GM21447 (cell line): ENCODE measurements at regions not wholly inside any gene's neighbourhood (a gene's known extent, or its start where the extent isn't known, plus 50 kb on each side); places are given as distances from the start of the nearest gene placed in this dataset.
A peak's percentile ranks its signal among the peaks of the same experiment; 100 is the strongest.
"Not testable (repeated sequence)": the region's sequence is repeated elsewhere in the genome, so short reads cannot be mapped to it uniquely, and the experiment has no call there.

Experiments
- ATAC-seq: cut with Tn5 transposase; IDR thresholded peaks from one replicate; pipeline ENCODE4 v1.9.1; 2021; ENCODE audit not compliant: unreplicated experiment

DNA sequence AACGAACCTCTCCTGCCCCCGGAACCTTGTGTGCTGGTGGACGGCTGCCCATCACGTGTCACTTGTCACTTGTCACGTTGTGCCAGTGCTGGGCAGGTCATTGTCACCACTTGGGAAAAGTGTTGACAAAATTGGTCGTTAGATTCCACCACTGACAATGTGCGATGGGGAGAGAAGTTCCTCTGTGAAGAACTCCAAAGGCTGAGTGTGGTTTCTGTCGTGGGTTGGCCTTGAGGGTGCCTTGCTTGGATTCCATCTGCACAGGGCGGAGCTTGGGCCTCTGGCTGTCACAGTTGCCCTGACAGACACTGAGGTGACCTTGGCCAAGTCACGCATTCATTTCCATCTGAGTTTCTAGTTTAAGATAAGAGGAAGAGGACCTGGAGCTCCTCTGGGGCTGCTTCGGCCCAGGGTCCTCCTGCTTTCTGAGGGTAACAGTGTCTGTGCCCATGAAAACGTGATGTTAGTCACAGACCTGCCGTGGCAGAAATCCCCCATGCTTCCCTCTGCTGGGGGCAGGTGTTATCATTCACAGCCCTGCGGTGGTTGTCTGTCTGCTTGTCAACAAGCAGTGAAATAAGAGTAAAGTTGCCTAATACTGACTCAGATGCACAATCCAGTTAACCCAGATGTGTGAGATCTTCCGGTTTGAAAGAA lies 133.6 kb downstream of the LAT start:
- not testable (repeated sequence) for ATAC-seq

DNA sequence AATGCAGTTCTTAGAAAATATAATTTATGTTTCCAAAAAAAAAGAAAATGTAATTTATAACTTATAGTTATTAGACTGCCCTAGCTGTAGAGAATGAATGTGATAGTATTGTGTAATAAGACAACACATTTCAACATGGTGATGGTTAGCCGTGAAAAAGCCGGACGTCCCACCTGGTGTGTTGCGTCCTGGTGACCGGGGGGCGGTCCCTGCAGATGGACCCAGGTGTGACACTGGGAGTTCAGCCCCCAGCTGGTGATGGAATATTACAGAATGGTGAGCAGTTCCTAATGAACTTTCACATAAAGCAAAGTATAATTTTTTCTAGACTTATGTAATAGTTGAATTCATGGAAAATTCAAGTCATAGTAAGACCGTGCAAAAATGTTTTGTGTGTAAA lies 132.8 kb downstream of the LAT start:
- ATAC-seq: no peak

DNA sequence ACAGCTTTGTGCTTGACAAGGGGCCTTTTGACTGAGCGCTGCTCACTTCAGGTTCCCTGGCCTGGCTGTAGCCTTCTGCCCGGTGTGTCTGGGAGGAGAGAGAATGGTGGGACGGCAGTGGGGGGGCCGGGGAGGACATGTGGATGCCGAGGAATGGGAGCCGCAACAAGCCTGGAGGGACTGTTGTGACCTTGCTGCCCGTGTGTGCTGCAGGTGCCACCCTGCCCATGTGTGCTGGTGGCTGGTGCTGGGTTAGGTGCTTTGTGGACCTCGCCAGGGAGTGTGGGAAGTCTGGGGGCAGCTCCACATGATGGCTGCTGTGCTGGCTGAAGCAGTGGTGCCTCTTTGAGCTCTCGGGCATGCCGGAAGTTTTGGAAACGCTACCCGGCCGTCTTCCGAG lies 132.1 kb downstream of the LAT start:
- ATAC-seq: no peak

DNA sequence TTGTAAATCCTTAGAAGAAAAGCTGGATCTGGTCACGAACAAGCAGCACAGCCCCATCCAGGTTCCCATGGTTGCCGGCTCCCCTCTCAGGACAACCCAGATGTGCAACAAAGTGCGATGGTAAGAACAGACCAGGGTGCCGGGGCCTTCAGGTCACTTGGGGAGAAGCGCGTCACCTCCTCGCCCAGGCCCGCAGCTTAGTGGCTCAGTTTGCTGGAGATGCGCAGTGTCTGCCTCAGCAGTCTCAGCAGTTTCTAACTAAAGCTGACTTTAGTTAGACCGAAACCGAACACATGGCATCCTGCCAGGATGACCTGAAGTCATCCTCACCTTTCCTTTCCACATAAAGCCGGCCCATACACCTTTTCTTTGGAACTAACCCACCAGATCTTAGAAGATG lies 131.4 kb downstream of the LAT start:
- ATAC-seq: not testable (repeated sequence)

DNA sequence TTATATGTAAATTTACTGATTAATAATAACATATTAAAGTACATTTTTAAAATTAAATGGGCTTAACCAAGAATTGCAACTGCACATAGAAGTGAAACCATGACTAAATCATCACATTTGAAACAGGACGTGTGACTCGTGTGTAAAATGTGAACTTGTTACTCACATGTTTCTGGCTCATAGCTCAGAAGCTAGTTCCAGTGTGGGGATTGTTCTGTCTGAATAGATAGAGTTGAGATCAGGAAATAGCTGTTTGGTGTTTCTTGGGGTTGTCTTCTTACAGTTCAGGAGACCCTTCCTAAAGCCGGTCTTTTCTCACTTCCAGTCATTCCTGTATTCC lies 130.9 kb downstream of the LAT start:
- ATAC-seq: peak; percentile 54

DNA sequence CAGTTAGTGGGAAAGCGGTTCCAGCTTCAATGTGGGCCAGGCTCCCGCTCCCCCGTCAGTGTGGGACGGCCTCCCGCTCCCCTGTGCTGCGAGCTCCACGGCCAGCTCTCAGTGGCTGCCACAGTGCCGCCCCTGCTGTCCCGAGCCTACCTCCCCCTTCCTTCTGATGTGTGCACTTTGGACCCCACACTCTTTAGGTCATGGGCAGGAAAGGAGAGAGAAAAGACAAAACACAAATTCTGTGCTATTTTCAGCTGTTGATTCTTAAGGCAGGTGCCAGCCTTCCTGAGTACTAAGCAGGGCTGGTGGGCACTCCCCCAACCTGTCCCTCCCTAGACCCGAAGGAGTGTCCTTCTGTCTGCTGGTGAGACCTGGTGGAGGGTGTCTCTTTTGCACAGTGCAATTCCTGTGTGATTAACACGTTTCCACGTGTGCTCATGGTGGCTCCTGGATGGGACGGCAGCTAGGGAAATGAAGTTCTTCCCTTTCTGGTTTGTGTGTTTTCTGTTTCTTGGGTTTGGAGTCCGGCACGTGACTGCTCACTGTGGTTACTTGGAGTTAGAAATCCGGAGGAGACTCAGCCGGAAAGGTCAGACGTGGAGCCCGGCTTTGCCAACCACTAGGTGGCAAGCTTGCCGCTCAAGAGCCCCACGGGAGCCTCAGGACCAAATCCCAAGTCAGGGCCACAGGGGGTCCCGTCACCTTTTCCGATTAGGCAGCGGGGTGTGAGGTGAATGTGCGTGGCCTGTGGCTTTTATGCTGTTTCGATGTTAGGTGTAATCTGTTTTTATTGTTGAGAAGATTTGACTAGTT lies 130.3 kb downstream of the LAT start:
- ATAC-seq: not testable (repeated sequence)

DNA sequence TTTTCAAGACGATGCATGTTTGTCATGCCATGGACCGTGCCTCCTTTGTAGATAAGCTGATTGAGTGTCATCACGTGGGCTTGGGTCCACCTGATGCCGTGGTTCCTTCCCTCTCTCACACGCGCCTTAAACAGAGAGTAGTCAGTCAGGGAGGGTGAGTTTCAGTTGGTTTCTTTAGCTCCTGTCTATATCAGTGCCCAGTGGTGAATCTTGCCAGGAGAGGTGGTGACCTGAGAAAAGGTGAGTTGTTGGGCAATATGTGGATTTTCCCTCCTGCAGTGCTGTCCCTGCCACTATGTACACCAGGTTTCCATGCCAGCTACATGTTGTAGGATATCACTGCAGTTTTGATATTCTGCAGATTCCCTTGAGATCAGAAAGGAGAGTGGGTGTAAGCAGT lies 129.7 kb downstream of the LAT start:
- no peak for ATAC-seq

DNA sequence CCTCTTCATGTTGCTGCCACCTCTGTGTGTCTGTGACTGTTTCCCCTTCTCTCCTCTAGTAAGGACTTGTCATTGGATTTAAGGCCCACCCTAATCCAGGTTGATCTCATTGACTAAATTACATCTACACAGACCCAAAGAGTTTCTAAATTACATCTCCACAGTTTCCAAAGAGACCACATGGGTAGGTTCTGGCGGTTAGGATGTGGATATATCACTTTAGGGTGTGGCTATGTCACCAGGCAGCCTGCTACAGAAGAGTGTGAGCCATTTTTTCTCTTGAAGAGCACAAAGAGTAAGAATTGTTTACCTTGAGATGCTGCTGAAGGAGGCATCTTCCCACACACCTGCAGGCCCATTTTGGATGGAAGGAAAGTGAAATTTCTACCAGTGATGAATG lies 128.6 kb downstream of the LAT start:
- not testable (repeated sequence) for ATAC-seq

DNA sequence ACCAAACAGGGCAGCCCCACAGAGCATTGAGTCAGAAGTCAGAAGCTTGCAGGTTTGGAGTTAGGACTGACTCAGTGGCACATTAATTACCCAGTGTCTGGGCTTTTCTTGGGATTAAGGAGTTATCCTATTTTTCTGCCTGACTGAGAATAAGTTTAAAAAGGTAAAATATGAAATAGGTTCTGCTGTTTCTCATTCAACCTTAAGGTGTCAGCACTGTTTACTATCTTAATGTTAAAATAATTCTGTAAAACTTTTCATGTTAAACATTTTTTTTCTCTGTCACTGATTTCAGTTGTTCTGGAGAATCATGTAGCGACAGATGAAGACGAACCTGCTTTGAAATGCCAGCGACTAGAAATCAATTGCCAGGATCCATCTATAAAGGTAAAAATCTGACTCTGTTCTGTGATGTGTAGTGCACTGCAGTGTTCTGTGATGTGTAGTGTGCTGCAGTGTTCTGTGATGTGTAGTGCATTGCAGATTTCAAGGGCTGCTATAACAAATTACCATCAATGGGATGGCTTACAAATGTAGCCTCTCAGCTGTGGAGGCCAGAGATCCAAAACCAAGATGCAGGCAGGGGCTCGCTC lies 128.0 kb downstream of the LAT start:
- no peak for ATAC-seq

DNA sequence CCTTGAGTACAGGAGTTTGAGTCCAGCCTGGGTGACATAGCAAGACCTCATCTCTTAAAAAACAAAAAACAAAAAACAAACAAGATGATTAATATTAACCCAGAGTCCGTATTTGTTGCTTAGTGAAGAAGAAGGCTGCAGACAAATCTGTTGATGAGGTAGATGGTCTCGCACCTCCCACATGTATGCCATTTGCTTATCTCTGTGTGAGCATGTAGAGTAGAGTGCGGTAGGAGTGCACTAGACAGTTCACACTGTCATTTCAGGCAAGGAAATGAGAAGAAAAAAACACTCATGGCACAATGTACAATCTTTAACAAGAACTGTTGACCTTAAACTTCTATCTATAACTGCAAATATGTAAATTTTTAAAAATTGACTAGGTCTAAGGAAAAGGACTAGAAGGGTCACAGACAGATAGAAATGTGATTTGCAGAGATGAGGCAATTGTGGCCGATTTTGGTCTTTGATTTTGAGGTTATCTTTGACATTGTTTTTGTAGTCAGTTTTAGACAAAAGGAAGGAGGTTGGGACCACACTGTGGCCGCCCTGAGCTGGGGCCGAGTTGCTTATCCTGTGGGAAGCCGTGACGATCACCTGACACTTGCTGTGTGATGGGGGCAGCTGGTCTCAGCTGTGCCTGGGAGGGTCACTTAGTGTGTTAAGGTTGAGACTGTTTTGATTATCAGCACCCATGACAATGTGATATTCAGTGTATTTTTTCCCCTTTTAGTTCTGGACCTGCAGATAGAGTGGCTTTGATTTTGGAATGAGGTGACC lies 127.2 kb downstream of the LAT start:
- ATAC-seq: not testable (repeated sequence)

DNA sequence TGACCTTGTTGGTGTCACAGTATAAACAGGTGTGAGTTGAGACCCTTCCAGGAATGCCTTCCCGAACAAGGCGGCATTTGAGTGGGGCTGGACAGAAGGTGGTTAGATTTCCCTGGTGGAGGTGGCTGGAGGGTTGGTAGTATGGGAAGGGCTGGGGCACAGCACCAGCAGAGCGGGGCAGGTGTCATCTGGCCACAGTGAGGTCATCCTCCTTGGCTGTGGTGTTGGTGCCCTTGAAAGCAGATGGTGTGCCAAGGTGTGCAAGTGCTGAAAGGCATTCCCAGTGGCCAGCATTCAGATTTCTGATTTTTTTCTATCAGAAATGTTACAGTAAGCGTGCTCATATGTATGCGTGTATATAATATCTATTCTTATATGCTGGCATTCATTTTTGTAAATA lies 126.6 kb downstream of the LAT start:
- ATAC-seq: no peak

DNA sequence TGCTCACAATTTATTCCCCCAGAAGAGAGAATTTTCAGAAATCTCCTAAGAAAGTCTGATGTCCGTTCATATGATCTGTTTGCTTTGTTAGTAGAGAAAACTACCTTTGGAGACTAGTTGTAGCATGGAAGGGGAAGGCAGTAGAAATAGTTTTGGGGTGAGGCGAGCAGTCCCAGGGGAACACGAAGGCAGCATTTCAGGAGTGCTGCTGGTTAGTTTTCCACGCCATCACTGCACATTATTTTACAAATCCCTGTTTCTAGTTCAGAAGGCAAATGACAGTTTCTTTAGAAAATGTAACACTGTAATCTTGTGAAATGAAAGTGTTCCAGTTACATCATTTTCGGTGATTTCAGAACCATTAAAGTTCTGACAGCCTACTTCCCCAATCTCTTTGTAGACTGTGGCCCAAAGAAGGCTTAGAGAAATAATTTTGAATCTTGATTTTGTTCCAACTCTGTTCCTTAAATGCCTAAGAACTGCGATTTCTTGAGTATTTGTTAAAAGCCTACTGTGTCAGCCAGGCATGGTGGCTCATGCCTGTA lies 123.8 kb downstream of the LAT start:
- ATAC-seq: not testable (repeated sequence)

DNA sequence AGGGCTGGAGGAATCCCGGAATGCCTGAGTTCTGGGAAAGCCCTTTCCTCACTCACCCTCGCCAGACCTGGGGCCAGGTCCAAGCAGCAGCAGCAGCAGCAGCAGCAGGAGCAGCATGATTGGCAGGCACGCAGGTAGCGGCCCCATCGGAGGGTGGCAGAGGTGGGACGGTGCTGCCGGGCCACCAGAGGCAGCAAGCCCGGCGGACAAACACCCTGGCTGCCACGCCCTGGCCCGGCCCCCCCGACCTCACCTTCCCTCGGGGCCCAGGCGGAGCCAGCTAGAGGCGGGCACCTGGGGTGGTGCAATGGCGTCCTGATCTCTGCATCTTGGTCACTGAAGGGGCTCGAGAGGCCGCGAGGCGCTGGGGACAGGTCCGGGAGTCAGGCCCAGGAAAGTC lies 122.4 kb downstream of the LAT start:
- no peak for ATAC-seq

DNA sequence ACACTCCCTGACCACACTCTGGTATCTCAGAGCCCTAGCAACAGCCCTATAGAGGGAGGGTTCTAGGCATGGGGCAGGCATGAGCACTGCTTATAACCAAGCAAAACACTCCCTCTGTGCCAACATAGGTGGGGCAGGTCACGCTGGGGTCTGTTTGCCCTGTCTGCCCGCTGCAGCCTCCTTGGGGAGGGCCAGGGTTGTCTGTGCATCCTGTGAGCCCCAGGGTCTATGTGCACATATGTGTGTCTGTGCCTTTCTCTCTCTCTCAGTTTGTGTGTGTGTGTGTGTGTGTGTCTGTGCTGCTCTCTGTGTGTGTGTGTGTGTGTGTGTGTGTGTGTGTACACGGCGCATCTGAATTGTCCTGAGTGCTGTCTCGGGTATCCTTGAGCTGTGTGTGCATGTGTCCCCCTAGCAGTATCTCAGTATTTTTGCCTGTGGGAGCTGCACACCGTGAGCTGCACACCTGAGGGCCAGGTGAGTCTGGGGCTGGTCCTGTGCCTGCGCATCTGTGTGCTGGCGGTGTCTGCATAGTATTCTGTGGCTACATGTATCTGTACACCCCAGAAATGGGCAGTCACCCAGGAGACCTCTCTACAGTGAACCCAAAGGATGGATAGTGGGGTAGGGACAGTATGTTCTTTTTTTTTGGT lies 121.5 kb downstream of the LAT start:
- ATAC-seq: not testable (repeated sequence)

DNA sequence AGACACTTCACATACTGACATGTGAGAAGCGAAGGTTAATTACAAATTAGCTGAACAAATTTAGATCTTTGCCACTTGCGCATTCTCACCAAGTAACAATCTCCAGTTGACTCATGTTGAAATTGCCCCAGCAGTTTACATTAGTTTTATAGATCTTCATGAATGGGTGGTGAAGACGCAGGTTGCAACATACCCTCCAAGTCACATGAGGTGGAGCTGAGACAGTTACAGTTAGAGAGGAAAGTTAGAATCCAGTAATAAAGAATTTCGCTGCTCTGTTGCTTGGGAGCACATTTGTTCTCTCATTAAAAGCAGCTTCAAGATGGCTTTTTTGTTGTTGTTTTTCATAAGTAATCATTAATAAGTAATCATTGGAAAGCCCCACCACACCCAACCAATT lies 119.7 kb downstream of the LAT start:
- not testable (repeated sequence) for ATAC-seq

DNA sequence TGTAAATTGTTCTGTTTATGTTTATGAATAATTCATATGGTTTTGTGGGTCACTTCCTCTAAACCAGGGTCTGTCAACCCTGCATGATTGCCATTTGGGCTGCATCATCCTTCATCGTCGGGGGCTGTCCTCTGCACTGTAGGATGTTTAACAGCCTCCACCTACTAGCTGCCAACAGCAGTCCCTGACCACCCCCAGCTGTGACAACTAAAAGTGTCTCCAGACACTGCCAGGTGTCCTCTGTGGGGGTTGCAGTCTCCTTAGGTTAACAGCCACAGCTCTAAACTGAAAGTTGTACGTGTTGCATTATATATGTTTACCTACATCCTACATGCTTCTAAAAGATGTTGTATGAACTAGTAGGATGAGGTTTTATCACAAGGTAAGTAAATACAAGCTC lies 113.1 kb downstream of the LAT start:
- ATAC-seq: not testable (repeated sequence)

DNA sequence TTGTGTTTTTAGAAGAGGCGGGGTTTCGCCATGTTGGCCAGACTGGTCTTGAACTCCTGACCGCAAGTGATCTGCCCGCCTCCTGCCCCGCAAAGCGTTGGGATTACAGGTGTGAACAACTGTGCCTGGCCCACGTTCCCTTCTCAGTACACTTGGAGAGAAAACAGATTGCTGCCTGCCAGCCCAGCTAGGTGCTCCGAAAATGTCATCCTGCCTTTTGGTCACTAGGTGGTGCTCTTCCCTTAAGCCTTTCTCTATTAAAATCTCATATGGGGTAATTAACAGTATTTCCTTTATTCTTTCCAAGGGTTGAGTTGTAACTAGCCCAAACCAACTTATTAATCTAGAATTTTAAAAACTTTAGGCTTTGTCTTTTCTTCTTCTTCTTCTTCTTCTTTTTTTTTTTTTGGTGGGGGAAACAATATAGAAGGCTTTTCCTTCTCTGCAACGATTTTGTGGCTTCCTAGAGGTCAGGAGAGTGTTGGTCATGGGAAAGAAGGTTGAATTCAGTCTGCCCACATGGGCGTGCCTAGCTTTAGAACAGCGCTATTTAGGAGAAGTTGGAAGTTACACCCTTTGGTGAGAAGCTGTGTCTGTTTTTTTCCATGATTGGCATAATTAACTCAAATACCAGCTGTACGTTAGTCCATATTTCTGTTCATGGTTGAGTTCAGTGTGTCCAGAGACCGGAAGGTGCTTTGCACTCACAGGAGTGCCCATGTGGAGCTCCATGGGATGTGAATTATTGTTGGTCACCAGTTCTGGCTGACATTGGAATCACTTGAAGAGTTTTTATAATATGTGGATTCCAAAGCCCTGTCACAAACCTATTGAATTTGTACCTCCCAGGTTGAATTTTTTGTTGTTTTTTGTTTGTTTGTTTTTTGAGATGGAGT lies 110.1 kb downstream of the LAT start:
- ATAC-seq: not testable (repeated sequence)

DNA sequence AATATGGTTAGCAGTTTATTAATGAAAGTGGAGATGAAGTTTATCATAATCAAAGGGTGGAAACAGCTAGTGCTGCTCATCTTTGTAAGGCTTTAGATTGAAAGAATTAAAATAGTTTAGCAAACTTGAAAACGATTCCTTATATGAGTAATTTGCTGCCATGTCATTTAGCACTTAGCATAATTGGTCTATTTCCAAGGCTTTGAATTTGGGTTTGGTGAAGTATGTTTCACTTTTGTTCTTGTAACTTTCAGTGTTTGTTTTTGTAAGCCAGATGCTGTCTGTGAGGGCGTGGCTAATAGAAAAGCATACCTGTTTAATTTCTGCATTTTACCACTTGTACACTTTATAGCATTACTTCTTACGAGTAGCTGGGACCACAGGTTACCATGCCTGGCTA lies 109.5 kb downstream of the LAT start:
- not testable (repeated sequence) for ATAC-seq

DNA sequence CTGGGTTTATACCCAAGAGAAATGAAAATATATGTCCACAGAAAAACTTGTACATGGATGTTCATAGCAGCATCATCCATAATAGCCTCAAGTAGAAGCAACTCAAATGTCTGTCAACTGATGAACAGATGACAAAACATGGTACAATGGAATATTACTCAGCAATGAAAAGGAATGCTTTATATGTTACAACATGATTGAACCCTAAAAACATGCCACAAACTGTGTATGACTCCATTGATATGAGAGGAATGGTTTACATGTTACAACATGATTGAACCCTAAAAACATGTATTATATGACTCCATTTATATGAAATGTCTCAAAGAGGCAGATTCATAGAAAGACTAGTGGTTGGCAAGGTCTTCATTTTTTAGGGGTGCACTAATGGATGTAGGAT lies 104.8 kb downstream of the LAT start:
- not testable (repeated sequence) for ATAC-seq

DNA sequence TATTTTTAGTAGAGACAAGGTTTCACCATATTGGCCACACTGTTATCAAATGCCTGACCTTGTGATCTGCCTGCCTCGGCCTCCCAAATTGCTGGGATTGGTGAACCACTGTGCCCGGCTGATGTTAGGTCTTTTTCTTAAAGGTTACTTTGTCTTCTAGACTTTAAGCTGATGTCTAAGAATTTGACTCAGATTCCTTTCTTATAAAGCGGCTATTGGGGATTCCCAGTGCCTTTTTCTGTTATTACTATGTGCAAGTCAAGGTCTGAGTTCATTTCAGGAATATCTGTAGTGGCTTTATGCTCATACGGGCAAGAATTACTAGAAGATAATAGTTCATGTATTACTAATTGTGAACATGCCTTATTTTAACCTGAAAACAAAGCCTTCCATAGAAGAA lies 102.8 kb downstream of the LAT start:
- not testable (repeated sequence) for ATAC-seq
